ENCODE measurements at regions not wholly inside any gene's neighbourhood (a gene's known extent, or its start where the extent isn't known, plus 50 kb on each side); places are given as distances from the start of the nearest gene placed in this dataset.

DNA sequence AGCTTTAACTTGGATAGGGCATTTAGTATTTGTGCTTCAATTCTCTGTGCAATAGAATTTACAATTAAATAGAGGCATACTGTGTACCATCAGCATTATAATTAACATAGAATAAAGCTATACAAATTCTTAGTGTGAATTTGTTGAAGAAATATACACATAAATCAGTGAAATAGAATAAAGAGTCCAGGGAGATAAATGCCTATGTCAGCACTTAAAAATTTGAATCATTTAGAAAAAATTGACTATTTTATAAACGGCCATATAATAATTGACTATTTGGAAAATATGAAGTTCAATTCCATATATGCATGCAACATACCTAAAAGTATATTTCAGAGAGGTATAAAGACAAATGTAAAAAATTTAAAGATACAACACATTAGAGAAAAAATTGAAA lies 348.7 kb downstream of the NR4A2 start:
- TF ChIP-seq RAD21 (IDR thresholded peaks at IDR 0.05; ENCODE audit: low read length): no peak
- TF ChIP-seq POLR2A (IDR thresholded peaks at IDR 0.05; ENCODE audit: low read depth, low read length): no peak
- TF ChIP-seq SMC3 (IDR thresholded peaks at IDR 0.05; ENCODE audit: low read depth, low read length): no peak
- no peak for TF ChIP-seq RFX5 (IDR thresholded peaks at IDR 0.05; ENCODE audit: low read depth, low read length)
- TF ChIP-seq FOS (IDR thresholded peaks at IDR 0.05; ENCODE audit: low read depth, low read length): no peak
- TF ChIP-seq, protein P1, sequence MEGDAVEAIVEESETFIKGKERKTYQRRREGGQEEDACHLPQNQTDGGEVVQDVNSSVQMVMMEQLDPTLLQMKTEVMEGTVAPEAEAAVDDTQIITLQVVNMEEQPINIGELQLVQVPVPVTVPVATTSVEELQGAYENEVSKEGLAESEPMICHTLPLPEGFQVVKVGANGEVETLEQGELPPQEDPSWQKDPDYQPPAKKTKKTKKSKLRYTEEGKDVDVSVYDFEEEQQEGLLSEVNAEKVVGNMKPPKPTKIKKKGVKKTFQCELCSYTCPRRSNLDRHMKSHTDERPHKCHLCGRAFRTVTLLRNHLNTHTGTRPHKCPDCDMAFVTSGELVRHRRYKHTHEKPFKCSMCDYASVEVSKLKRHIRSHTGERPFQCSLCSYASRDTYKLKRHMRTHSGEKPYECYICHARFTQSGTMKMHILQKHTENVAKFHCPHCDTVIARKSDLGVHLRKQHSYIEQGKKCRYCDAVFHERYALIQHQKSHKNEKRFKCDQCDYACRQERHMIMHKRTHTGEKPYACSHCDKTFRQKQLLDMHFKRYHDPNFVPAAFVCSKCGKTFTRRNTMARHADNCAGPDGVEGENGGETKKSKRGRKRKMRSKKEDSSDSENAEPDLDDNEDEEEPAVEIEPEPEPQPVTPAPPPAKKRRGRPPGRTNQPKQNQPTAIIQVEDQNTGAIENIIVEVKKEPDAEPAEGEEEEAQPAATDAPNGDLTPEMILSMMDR (conservative IDR thresholded peaks at IDR 0.05; ENCODE audit: low read depth, low read length): no peak
- TF ChIP-seq BHLHE40 (IDR thresholded peaks at IDR 0.05; ENCODE audit: low read depth, low read length): no peak
- peak; percentile 95 for TF ChIP-seq MAFK (IDR thresholded peaks at IDR 0.05; ENCODE audit: low read depth, low read length)
- no peak for TF ChIP-seq MAZ (IDR thresholded peaks at IDR 0.05; ENCODE audit: borderline replicate concordance, low read depth, low read length)
- TF ChIP-seq, protein P2, sequence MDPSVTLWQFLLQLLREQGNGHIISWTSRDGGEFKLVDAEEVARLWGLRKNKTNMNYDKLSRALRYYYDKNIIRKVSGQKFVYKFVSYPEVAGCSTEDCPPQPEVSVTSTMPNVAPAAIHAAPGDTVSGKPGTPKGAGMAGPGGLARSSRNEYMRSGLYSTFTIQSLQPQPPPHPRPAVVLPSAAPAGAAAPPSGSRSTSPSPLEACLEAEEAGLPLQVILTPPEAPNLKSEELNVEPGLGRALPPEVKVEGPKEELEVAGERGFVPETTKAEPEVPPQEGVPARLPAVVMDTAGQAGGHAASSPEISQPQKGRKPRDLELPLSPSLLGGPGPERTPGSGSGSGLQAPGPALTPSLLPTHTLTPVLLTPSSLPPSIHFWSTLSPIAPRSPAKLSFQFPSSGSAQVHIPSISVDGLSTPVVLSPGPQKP (IDR thresholded peaks at IDR 0.05; ENCODE audit: borderline replicate concordance, low read depth, low read length): no peak
- TF ChIP-seq CHD1 (IDR thresholded peaks at IDR 0.05; ENCODE audit: low read depth, low read length): no peak
- no peak for TF ChIP-seq CEBPB (IDR thresholded peaks at IDR 0.05; ENCODE audit: low read depth, low read length)
- TF ChIP-seq, protein P3, sequence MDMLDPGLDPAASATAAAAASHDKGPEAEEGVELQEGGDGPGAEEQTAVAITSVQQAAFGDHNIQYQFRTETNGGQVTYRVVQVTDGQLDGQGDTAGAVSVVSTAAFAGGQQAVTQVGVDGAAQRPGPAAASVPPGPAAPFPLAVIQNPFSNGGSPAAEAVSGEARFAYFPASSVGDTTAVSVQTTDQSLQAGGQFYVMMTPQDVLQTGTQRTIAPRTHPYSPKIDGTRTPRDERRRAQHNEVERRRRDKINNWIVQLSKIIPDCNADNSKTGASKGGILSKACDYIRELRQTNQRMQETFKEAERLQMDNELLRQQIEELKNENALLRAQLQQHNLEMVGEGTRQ (IDR thresholded peaks at IDR 0.05; ENCODE audit: low read depth, low read length): no peak

Data from IMR-90 (cell line).